ENCODE measurements at regions not wholly inside any gene's neighbourhood (a gene's known extent, or its start where the extent isn't known, plus 50 kb on each side); places are given as distances from the start of the nearest gene placed in this dataset.

- Histone ChIP-seq H3K79me1 (ENCODE audit: low read length) (no peaks in the 10 kb centered on the region), H2BK15ac (replicated peaks; ENCODE audit: low read depth) (no peak overlapping the region), H3K56ac (ENCODE audit: low read length) (no peak overlapping the region), H3K4me2 (ENCODE audit: low read length) (no peak overlapping the region), H2AK5ac (ENCODE audit: low read length) (no peak overlapping the region), H3K36me3 (ENCODE audit: control insufficient read depth, insufficient read depth, low read length) (no peaks in the 10 kb centered on the region), H3K18ac (ENCODE audit: low read length) (no peak overlapping the region), H3K4me3 (ENCODE audit: low read length) (no peak overlapping the region), H3K4me1 (ENCODE audit: control insufficient read depth, low read depth, low read length) (no peaks in the 10 kb centered on the region), H3K4ac (ENCODE audit: low read depth, low read length) (no peak overlapping the region), H2BK5ac (ENCODE audit: low read length) (no peak overlapping the region), H3K9ac (ENCODE audit: low read length) (no peak overlapping the region), H4K8ac (ENCODE audit: low read depth, low read length) (no peak overlapping the region), H3K23ac (ENCODE audit: low read length) (no peak overlapping the region), H4K5ac (ENCODE audit: low read length) (no peak overlapping the region), H3K79me2 (ENCODE audit: control insufficient read depth, insufficient read depth, low read length) (no peaks in the 10 kb centered on the region), H3K27me3 (ENCODE audit: insufficient read depth, low read length, poor library complexity) (no peaks in the 10 kb centered on the region), H2BK120ac (ENCODE audit: low read depth, low read length) (no peak overlapping the region), H3K27ac (ENCODE audit: low read depth, low read length) (no peak overlapping the region)
- WGBS (ENCODE audit: extremely low coverage, insufficient coverage, low lambda C conversion rate) = no CpG with 5 or more reads among the region's 3 CpGs
- no peak for DNase-seq
These were observed 116.0 kb upstream of the RBMS3 start for GRCh38 chr3:29164825-29165224.

GRCh38 chr3:29167180-29167579 lies 113.7 kb upstream of the RBMS3 start:
- Histone ChIP-seq H2BK120ac (ENCODE audit: low read depth, low read length) (no peak overlapping the region), H3K79me1 (ENCODE audit: low read length) (no peaks in the 10 kb centered on the region), H3K18ac (ENCODE audit: low read length) (no peak overlapping the region), H3K79me2 (ENCODE audit: control insufficient read depth, insufficient read depth, low read length) (no peaks in the 10 kb centered on the region), H3K4me3 (ENCODE audit: low read length) (no peak overlapping the region), H3K27me3 (ENCODE audit: insufficient read depth, low read length, poor library complexity) (no peaks in the 10 kb centered on the region), H3K36me3 (ENCODE audit: control insufficient read depth, insufficient read depth, low read length) (no peaks in the 10 kb centered on the region), H4K5ac (ENCODE audit: low read length) (no peak overlapping the region), H3K9ac (ENCODE audit: low read length) (no peak overlapping the region), H2BK15ac (replicated peaks; ENCODE audit: low read depth) (no peak overlapping the region), H3K4me2 (ENCODE audit: low read length) (no peak overlapping the region), H3K27ac (ENCODE audit: low read depth, low read length) (no peak overlapping the region), H3K4me1 (ENCODE audit: control insufficient read depth, low read depth, low read length) (no peaks in the 10 kb centered on the region), H3K4ac (ENCODE audit: low read depth, low read length) (no peak overlapping the region), H3K56ac (ENCODE audit: low read length) (no peak overlapping the region), H2BK5ac (ENCODE audit: low read length) (no peak overlapping the region), H4K8ac (ENCODE audit: low read depth, low read length) (no peak overlapping the region), H3K23ac (ENCODE audit: low read length) (no peak overlapping the region), H2AK5ac (ENCODE audit: low read length) (no peak overlapping the region)
- WGBS (ENCODE audit: extremely low coverage, insufficient coverage, low lambda C conversion rate) = no CpG with 5 or more reads among the region's 1 CpG
- no peak for DNase-seq

GRCh38 chr3:29168081-29168480 lies 112.8 kb upstream of the RBMS3 start:
- no peak overlapping the region for H3K4me2 ChIP-seq (ENCODE audit: low read length)
- no peaks in the 10 kb centered on the region for H3K27me3 ChIP-seq (ENCODE audit: insufficient read depth, low read length, poor library complexity)
- no peaks in the 10 kb centered on the region for H3K4me1 ChIP-seq (ENCODE audit: control insufficient read depth, low read depth, low read length)
- no peak overlapping the region for H3K9ac ChIP-seq (ENCODE audit: low read length)
- WGBS (ENCODE audit: extremely low coverage, insufficient coverage, low lambda C conversion rate) = no CpG with 5 or more reads among the region's 2 CpGs
- H3K79me2 ChIP-seq (ENCODE audit: control insufficient read depth, insufficient read depth, low read length) = no peaks in the 10 kb centered on the region
- H4K5ac ChIP-seq (ENCODE audit: low read length) = no peak overlapping the region
- no peak overlapping the region for H2AK5ac ChIP-seq (ENCODE audit: low read length)
- no peak for DNase-seq
- no peaks in the 10 kb centered on the region for H3K36me3 ChIP-seq (ENCODE audit: control insufficient read depth, insufficient read depth, low read length)
- H3K18ac ChIP-seq (ENCODE audit: low read length) = no peak overlapping the region
- H4K8ac ChIP-seq (ENCODE audit: low read depth, low read length) = no peak overlapping the region
- H2BK120ac ChIP-seq (ENCODE audit: low read depth, low read length) = no peak overlapping the region
- no peak overlapping the region for H3K4me3 ChIP-seq (ENCODE audit: low read length)
- H2BK15ac ChIP-seq (replicated peaks; ENCODE audit: low read depth) = no peak overlapping the region
- no peak overlapping the region for H3K56ac ChIP-seq (ENCODE audit: low read length)
- no peak overlapping the region for H3K27ac ChIP-seq (ENCODE audit: low read depth, low read length)
- no peak overlapping the region for H3K4ac ChIP-seq (ENCODE audit: low read depth, low read length)
- H3K23ac ChIP-seq (ENCODE audit: low read length) = no peak overlapping the region
- no peaks in the 10 kb centered on the region for H3K79me1 ChIP-seq (ENCODE audit: low read length)
- no peak overlapping the region for H2BK5ac ChIP-seq (ENCODE audit: low read length)

- H3K56ac ChIP-seq (ENCODE audit: low read length) = no peak overlapping the region
- no peak overlapping the region for H2BK5ac ChIP-seq (ENCODE audit: low read length)
- no peak overlapping the region for H4K5ac ChIP-seq (ENCODE audit: low read length)
- no peak overlapping the region for H4K8ac ChIP-seq (ENCODE audit: low read depth, low read length)
- H2BK15ac ChIP-seq (replicated peaks; ENCODE audit: low read depth) = no peak overlapping the region
- no peak for DNase-seq
- no peak overlapping the region for H2AK5ac ChIP-seq (ENCODE audit: low read length)
- no peak overlapping the region for H3K18ac ChIP-seq (ENCODE audit: low read length)
- H3K27ac ChIP-seq (ENCODE audit: low read depth, low read length) = no peak overlapping the region
- H3K79me2 ChIP-seq (ENCODE audit: control insufficient read depth, insufficient read depth, low read length) = no peaks in the 10 kb centered on the region
- no CpG with 5 or more reads among the region's 1 CpG for WGBS (ENCODE audit: extremely low coverage, insufficient coverage, low lambda C conversion rate)
- no peaks in the 10 kb centered on the region for H3K27me3 ChIP-seq (ENCODE audit: insufficient read depth, low read length, poor library complexity)
- no peak overlapping the region for H3K9ac ChIP-seq (ENCODE audit: low read length)
- no peak overlapping the region for H3K4me2 ChIP-seq (ENCODE audit: low read length)
- H3K4ac ChIP-seq (ENCODE audit: low read depth, low read length) = no peak overlapping the region
- no peaks in the 10 kb centered on the region for H3K4me1 ChIP-seq (ENCODE audit: control insufficient read depth, low read depth, low read length)
- H2BK120ac ChIP-seq (ENCODE audit: low read depth, low read length) = no peak overlapping the region
- H3K79me1 ChIP-seq (ENCODE audit: low read length) = no peaks in the 10 kb centered on the region
- H3K4me3 ChIP-seq (ENCODE audit: low read length) = no peak overlapping the region
- H3K36me3 ChIP-seq (ENCODE audit: control insufficient read depth, insufficient read depth, low read length) = no peaks in the 10 kb centered on the region
- H3K23ac ChIP-seq (ENCODE audit: low read length) = no peak overlapping the region
These were observed 112.2 kb upstream of the RBMS3 start for GRCh38 chr3:29168696-29169095.

GRCh38 chr3:29169451-29169850 lies 111.4 kb upstream of the RBMS3 start:
- no peaks in the 10 kb centered on the region for H3K79me2 ChIP-seq (ENCODE audit: control insufficient read depth, insufficient read depth, low read length)
- no peak overlapping the region for H4K5ac ChIP-seq (ENCODE audit: low read length)
- WGBS (ENCODE audit: extremely low coverage, insufficient coverage, low lambda C conversion rate) = no CpG with 5 or more reads among the region's 3 CpGs
- H4K8ac ChIP-seq (ENCODE audit: low read depth, low read length) = no peak overlapping the region
- H3K18ac ChIP-seq (ENCODE audit: low read length) = no peak overlapping the region
- no peak overlapping the region for H3K9ac ChIP-seq (ENCODE audit: low read length)
- no peaks in the 10 kb centered on the region for H3K36me3 ChIP-seq (ENCODE audit: control insufficient read depth, insufficient read depth, low read length)
- H3K4me3 ChIP-seq (ENCODE audit: low read length) = no peak overlapping the region
- H3K4me2 ChIP-seq (ENCODE audit: low read length) = no peak overlapping the region
- no peak for DNase-seq
- no peak overlapping the region for H3K27ac ChIP-seq (ENCODE audit: low read depth, low read length)
- no peaks in the 10 kb centered on the region for H3K4me1 ChIP-seq (ENCODE audit: control insufficient read depth, low read depth, low read length)
- no peak overlapping the region for H3K56ac ChIP-seq (ENCODE audit: low read length)
- H3K4ac ChIP-seq (ENCODE audit: low read depth, low read length) = no peak overlapping the region
- no peak overlapping the region for H3K23ac ChIP-seq (ENCODE audit: low read length)
- no peaks in the 10 kb centered on the region for H3K79me1 ChIP-seq (ENCODE audit: low read length)
- H2BK5ac ChIP-seq (ENCODE audit: low read length) = no peak overlapping the region
- H2AK5ac ChIP-seq (ENCODE audit: low read length) = no peak overlapping the region
- no peaks in the 10 kb centered on the region for H3K27me3 ChIP-seq (ENCODE audit: insufficient read depth, low read length, poor library complexity)
- H2BK120ac ChIP-seq (ENCODE audit: low read depth, low read length) = no peak overlapping the region
- H2BK15ac ChIP-seq (replicated peaks; ENCODE audit: low read depth) = no peak overlapping the region

Measured in mesendoderm (in vitro differentiated cells).